GM19025 (cell line): ENCODE measurements at regions not wholly inside any gene's neighbourhood (a gene's known extent, or its start where the extent isn't known, plus 50 kb on each side); places are given as distances from the start of the nearest gene placed in this dataset.
"Not testable (repeated sequence)": the region's sequence is repeated elsewhere in the genome, so short reads cannot be mapped to it uniquely, and the experiment has no call there.

ENCODE experiments used
- ATAC-seq: cut with Tn5 transposase; IDR thresholded peaks from one replicate; pipeline ENCODE4 v1.9.1; 2021; ENCODE audit warnings: mild to moderate bottlenecking, low read depth, moderate library complexity; ENCODE audit not compliant: unreplicated experiment

DNA sequence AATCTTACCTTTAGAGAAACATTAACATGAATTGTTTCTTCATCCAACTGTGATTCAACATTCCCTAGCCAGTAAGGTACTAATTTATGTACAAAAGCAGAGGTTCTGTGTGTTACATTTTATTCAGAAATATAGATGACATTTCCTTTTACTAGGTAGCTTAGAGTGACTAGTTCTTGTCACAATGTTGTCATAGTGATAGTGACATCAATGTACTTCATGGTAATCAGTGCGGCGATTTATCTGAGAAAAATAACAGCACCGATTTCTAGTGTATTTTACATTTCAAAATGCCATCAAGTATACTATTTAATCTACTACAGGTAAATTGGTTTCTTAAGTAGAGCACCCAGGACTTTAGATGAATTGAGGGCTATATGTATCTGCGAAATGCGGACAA is 72.1 kb upstream of the DGKB start:
- no peak for ATAC-seq

DNA sequence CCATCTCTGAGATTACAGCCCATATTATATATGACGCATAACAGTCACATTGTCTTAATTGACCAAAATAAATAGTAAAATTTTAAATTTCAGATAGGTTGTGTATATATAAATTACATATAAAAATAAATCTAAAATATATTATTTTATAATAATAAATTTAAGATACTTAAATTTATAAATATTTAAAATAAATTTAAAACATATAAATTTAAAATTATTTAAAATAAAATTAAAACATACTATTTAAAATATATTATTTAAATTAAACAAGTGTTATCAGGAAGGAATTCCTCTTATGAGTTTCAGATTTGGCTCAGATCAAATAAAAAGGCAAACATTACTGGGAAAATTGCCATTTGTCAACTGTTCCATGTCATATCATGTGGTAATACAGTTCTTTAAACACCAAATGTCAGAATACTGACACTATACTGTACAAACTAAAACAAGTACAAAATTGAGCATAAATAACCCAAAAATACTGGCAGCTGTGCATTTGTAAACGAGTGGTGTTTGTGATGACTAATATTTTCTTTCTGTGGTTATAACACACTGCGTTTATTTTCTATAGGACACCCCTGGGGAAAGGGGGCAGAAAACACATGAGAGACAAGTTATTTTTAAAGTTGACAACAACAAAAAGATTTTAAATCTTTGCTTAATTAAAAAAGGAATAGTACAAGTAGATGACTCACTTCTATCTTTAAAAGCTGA is 71.3 kb upstream of the DGKB start:
- ATAC-seq, result peak; percentile 48

DNA sequence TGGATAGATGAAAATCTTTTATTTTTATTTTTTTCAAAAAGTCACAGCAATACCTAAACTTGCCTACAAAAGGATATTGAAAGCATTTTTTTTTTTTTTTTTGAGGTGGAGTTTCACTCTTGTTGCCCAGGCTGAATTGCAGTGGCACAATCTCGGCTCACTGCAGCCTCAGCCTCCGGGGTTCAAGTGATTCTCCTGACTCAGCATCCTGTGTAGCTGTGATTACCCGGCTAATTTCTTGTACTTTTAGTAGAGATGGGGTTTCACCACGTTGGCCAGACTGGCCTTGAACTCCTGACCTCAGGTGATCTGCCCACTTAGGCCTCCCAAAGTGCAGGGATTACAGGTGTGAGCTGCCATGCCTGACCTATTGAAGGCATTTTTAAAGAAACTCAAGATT is 69.1 kb upstream of the DGKB start:
- not testable (repeated sequence) for ATAC-seq

DNA sequence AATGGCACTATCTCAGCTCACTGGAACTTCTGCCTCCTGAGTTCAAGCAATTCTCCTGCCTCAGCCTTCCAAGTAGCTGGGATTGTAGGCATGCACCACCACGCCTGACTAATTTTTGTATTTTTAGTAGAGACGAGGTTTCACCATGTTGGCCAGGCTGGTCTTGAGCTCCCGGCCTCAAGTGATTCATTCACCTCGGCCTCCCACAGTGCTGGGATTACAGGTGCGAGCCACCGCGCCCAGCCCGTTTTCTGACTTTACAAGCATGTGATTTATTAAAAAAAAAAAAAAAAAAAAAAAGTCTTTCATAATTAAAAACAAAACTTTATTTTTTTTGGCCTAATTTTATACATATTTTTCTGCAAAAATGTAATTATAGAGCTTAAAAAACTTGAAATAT is 64.8 kb upstream of the DGKB start:
- not testable (repeated sequence) for ATAC-seq

DNA sequence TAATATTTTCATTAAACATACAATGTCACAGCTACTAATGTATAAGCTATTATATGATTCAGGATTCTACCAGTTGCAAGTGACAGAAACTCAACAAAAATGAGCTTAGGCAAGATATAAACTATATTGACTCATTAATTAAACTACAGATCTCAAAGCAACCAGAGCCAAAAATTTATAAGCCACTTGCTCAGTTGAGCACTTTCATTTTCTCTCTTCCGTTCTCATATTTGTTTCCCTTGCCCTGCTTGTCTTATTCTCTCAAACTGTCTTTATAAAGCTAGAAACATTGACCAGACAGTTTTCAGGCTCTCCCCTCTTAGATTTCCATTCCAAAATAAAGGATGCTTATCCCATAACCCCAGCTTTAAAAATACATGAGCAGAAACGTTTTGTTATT is 60.2 kb upstream of the DGKB start:
- no peak for ATAC-seq

DNA sequence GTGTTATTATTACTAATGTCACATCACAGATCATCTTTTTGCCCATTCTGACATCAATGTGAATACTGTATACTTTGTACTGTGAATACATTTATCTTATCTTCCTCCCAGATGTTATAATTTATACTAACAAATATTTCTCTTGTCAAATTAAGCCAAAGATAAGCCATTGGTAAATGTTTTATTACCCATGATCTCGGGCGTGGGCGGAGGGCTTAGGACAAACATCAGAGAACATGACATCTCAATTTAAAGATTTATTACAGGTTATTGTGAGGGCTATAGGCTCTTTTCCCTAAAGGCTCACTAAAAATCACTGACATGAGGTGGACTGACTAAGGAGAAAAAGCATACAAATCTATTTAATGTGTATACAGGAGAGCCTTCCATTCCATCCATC is 58.2 kb upstream of the DGKB start:
- ATAC-seq, result no peak

DNA sequence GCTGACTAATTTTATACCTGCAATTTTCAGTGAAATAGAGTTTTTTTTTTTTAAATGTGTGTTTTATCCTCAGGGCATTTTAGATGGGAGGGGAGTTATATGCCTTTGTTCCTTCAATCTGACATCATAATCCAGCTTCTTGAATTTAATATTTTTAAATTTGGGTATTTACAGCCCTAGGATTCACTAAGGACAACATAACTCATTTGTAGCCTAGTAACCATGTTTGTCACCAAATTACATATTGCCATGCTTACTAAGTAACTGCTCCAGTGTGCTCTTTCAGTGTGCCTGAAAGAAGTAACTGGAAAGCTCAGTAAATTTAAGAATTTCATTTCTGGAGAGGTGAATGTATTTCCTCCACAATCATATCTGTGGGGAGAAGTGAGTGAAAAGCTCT is 56.8 kb upstream of the DGKB start:
- ATAC-seq, result no peak

DNA sequence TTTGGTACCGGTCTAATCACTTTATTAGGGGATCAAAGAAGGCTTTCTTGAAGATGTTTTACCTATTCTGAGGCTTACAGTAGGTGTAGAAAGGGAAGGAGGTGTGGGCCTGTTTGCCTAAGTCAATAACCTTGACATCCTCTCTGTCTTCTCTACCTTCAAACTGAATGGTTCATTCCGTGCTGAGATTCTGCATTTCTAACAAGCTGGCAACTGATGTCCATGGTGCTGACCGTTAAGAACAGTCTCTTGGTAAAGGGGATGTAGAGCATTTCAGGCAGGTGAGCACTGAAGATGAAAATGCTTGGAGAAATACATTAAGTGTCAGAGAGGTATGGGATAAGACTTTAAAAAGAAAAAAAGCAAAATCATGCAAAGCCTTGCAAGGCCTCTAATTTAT is 51.5 kb upstream of the DGKB start:
- ATAC-seq, result no peak
